Thymus (tissue), 11 donors: ENCODE measurements at regions not wholly inside any gene's neighbourhood (a gene's known extent, or its start where the extent isn't known, plus 50 kb on each side); places are given as distances from the start of the nearest gene placed in this dataset.
"Not testable (repeated sequence)": the region's sequence is repeated elsewhere in the genome, so short reads cannot be mapped to it uniquely, and the experiment has no call there.

ENCODE experiments used
- DNase-seq, 9 donors: peaks; one replicate each; pipeline ENCODE4 v3.0.0-alpha.2; 2013; ENCODE audit warnings: low spot score in 9 of 9, low read depth in 6 of 9, missing footprints in 1 of 9
- H3K27ac ChIP-seq, 2 donors: one replicate each; pipeline ENCODE4 v1.5.1; 2013; ENCODE audit warnings: control low read depth in 1 of 2, low read depth in 1 of 2, low read length in 1 of 2, mild to moderate bottlenecking in 1 of 2, moderate library complexity in 1 of 2
- H3K27me3 ChIP-seq, 2 donors: one replicate each; pipeline ENCODE4 v1.5.1; 2013; ENCODE audit warnings: low read length in 1 of 2; ENCODE audit not compliant: control insufficient read depth in 2 of 2, insufficient read depth in 1 of 2
- H3K36me3 ChIP-seq, 2 donors: one replicate each; pipeline ENCODE4 v1.5.1; 2013; ENCODE audit warnings: low read length in 1 of 2, mild to moderate bottlenecking in 1 of 2, moderate library complexity in 1 of 2; ENCODE audit not compliant: control insufficient read depth in 2 of 2, insufficient read depth in 2 of 2
- H3K4me1 ChIP-seq, 2 donors: one replicate each; pipeline ENCODE4 v1.5.1; 2013; ENCODE audit warnings: low read length in 2 of 2; ENCODE audit not compliant: control insufficient read depth in 2 of 2, insufficient read depth in 2 of 2
- H3K4me3 ChIP-seq, 2 donors: one replicate each; pipeline ENCODE4 v1.5.1; 2013; ENCODE audit warnings: low read length in 2 of 2, control low read depth in 1 of 2, mild to moderate bottlenecking in 1 of 2
- H3K9me3 ChIP-seq, 2 donors: one replicate each; pipeline ENCODE4 v1.5.1; 2013; ENCODE audit warnings: low read length in 1 of 2, mild to moderate bottlenecking in 1 of 2; ENCODE audit not compliant: control insufficient read depth in 2 of 2, insufficient read depth in 1 of 2
- WGBS: extraction: QIAGEN DNeasy Blood & Tissue Kit; methylation state at CpG from one replicate; pipeline ENCODE4 v1.1.7; 2013; 5-methylcytosine and 5-hydroxymethylcytosine counted together
- donor health status: healthy.

DNA sequence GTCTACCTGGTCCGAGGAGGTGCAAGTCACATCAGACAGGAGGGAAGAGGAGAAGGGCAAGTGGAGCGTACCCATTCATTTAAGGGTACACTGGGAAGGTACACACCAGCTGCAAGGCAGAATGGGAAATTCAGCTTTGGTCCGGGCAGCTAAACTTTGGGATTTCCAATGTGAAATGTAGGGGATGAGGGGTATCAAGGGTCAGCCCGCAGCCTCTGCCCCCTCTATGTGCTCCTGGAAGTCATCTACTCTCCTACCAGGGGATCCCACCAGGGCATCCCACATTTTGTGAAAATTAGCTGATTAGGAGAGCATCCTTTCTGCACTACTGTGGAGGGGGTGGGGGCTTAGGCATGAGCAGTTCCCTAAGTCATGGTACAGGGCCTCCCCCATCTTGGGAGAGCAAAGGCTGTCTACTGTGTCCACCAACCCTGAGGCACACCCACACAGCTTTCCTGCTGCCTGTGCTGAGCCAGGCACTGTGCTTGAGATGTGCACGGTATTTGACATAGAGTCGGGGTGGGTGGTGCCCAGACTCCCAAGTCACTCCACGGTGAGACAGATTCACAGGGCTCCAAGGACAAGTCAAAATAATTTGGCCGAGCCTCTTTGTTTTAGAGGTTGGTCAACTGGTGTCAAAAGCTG is 189.1 kb upstream of the SULF2 start:
- Histone ChIP-seq H3K27me3 (no peaks in the 10 kb centered on the region), H3K9me3 (no peaks in the 10 kb centered on the region), H3K27ac (no peak overlapping the region), H3K36me3 (no peaks in the 10 kb centered on the region), H3K4me1 (peaks cover 3 to 58% of the 10 kb centered on the region in 2 donors), H3K4me3 (no peak overlapping the region)
- no peak for DNase-seq
- 94% methylated on average over 8 of the region's 8 CpGs for WGBS

- Histone ChIP-seq H3K4me3 (no peak overlapping the region), H3K4me1 (peaks cover 0 to 52% of the 10 kb centered on the region in 2 donors), H3K27me3 (no peaks in the 10 kb centered on the region), H3K36me3 (no peaks in the 10 kb centered on the region), H3K27ac (no peak overlapping the region), H3K9me3 (no peaks in the 10 kb centered on the region)
- no peak for DNase-seq
- 90% methylated on average over 26 of the region's 26 CpGs for WGBS
These were observed 188.4 kb upstream of the SULF2 start for GRCh38 chr20:47973519-47974233.

- Histone ChIP-seq H3K27ac (no peak overlapping the region), H3K9me3 (no peaks in the 10 kb centered on the region), H3K4me1 (peaks cover 0 to 47% of the 10 kb centered on the region in 2 donors), H3K4me3 (no peak overlapping the region), H3K36me3 (no peaks in the 10 kb centered on the region), H3K27me3 (no peaks in the 10 kb centered on the region)
- WGBS: 93% methylated on average over 17 of the region's 17 CpGs
- no peak for DNase-seq
These were observed 187.6 kb upstream of the SULF2 start for GRCh38 chr20:47972916-47973309.

GRCh38 chr20:47972297-47972915 is 187.1 kb upstream of the SULF2 start:
- H3K36me3 ChIP-seq, H3K4me3 ChIP-seq, H3K9me3 ChIP-seq, H3K27ac ChIP-seq, DNase-seq, H3K27me3 ChIP-seq: not testable (repeated sequence)
- WGBS: 45% methylated on average over 26 of the region's 26 CpGs
- H3K4me1 ChIP-seq: peaks cover 0 to 42% of the 10 kb centered on the region in 2 donors

- DNase-seq: no peak
- no peaks in the 10 kb centered on the region for H3K9me3 ChIP-seq
- 96% methylated on average over 14 of the region's 14 CpGs for WGBS
- H3K36me3 ChIP-seq: no peaks in the 10 kb centered on the region
- H3K4me3 ChIP-seq: no peak overlapping the region
- H3K27me3 ChIP-seq: no peaks in the 10 kb centered on the region
- H3K27ac ChIP-seq: no peak overlapping the region
- peaks cover 0 to 31% of the 10 kb centered on the region in 2 donors for H3K4me1 ChIP-seq
These were observed 185.9 kb upstream of the SULF2 start for GRCh38 chr20:47971058-47971791.

GRCh38 chr20:47970282-47970903 is 185.1 kb upstream of the SULF2 start:
- DNase-seq: no peak
- Histone ChIP-seq H3K9me3 (no peaks in the 10 kb centered on the region), H3K4me1 (peaks cover 0 to 26% of the 10 kb centered on the region in 2 donors), H3K27me3 (no peaks in the 10 kb centered on the region), H3K27ac (no peak overlapping the region), H3K36me3 (no peaks in the 10 kb centered on the region), H3K4me3 (no peak overlapping the region)
- WGBS: 85% methylated on average over 8 of the region's 8 CpGs

DNA sequence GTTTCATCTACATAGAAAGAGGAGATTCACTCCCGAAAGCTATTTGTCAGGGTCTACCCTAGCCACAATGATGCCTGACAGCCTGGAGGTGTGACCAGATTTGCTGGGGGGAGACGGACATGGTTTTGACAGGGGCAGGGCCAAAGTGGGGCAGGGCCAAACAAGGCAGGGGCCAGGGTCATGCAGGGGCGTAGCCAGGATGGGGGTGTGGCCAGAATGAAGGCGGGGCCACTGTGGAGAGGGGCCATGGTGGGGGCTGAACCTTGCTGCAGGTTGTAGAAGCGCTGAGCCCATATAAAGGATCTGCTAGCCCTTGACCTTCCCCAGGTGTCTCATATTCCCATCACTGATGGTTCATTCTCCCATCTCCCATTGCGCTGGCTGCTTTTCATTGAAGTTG is 184.1 kb upstream of the SULF2 start:
- no peaks in the 10 kb centered on the region for H3K36me3 ChIP-seq
- no peaks in the 10 kb centered on the region for H3K9me3 ChIP-seq
- no peaks in the 10 kb centered on the region for H3K27me3 ChIP-seq
- no peak for DNase-seq
- no peak overlapping the region for H3K27ac ChIP-seq
- peaks cover 0 to 18% of the 10 kb centered on the region in 2 donors for H3K4me1 ChIP-seq
- no peak overlapping the region for H3K4me3 ChIP-seq
- 96% methylated on average over 6 of the region's 6 CpGs for WGBS

- H3K27me3 ChIP-seq: no peaks in the 10 kb centered on the region
- peaks cover 0 to 18% of the 10 kb centered on the region in 2 donors for H3K4me1 ChIP-seq
- H3K4me3 ChIP-seq: no peak overlapping the region
- no peaks in the 10 kb centered on the region for H3K9me3 ChIP-seq
- DNase-seq: no peak
- WGBS: 95% methylated on average over 31 of the region's 31 CpGs
- H3K36me3 ChIP-seq: no peaks in the 10 kb centered on the region
- no peak overlapping the region for H3K27ac ChIP-seq
These were observed 183.4 kb upstream of the SULF2 start for GRCh38 chr20:47968541-47969310.
